Trophoblast cell (in vitro differentiated cells and primary cell): ENCODE measurements at regions not wholly inside any gene's neighbourhood (a gene's known extent, or its start where the extent isn't known, plus 50 kb on each side); places are given as distances from the start of the nearest gene placed in this dataset.

Experiments used
- DNase-seq, 2 donors: peaks; one replicate each; pipeline ENCODE4 v3.0.0-alpha.2; 2016
- H2AFZ ChIP-seq: 2 replicates; pipeline ENCODE4 v1.6.1; 2013; ENCODE audit warnings: low read length, moderate library complexity, mild to moderate bottlenecking; ENCODE audit not compliant: insufficient read depth, poor library complexity
- H2AK5ac ChIP-seq: 2 replicates; pipeline ENCODE4 v1.6.1; 2013; ENCODE audit warnings: mild to moderate bottlenecking, low read length
- H2BK120ac ChIP-seq: 2 replicates; pipeline ENCODE4 v1.6.1; 2013; ENCODE audit warnings: low read length, mild to moderate bottlenecking, moderate library complexity; ENCODE audit not compliant: insufficient read depth, poor library complexity
- H2BK12ac ChIP-seq: 2 replicates; pipeline ENCODE4 v1.6.1; 2013; ENCODE audit warnings: mild to moderate bottlenecking, low read length, moderate library complexity
- H2BK5ac ChIP-seq: 2 replicates; pipeline ENCODE4 v1.6.1; 2013; ENCODE audit warnings: low read length, low read depth, moderate library complexity, mild to moderate bottlenecking; ENCODE audit not compliant: poor library complexity
- H3K14ac ChIP-seq: 2 replicates; pipeline ENCODE4 v1.6.1; 2013; ENCODE audit warnings: mild to moderate bottlenecking, low read length
- H3K18ac ChIP-seq: 2 replicates; pipeline ENCODE4 v1.6.1; 2013; ENCODE audit warnings: mild to moderate bottlenecking, low read length
- H3K23ac ChIP-seq: 2 replicates; pipeline ENCODE4 v1.6.1; 2013; ENCODE audit warnings: low read length
- H3K27ac ChIP-seq: 2 replicates; pipeline ENCODE4 v1.5.1; 2013; ENCODE audit warnings: low read depth, mild to moderate bottlenecking, inconsistent platforms, low read length, moderate library complexity
- H3K27me3 ChIP-seq: 2 replicates; pipeline ENCODE4 v1.6.1; 2013; ENCODE audit warnings: inconsistent platforms, mild to moderate bottlenecking, low read length, moderate library complexity; ENCODE audit not compliant: insufficient read depth
- H3K36me3 ChIP-seq, 2 experiments: 1 replicate in 1 of 2; 2 replicates in 1 of 2; pipeline ENCODE4 v1.6.1; 2013; ENCODE audit warnings: low read length in 2 of 2, mild to moderate bottlenecking in 2 of 2, moderate library complexity in 1 of 2; ENCODE audit not compliant: insufficient read depth in 2 of 2, control insufficient read depth in 1 of 2
- H3K4ac ChIP-seq: 2 replicates; pipeline ENCODE4 v1.6.1; 2013; ENCODE audit warnings: low read depth, mild to moderate bottlenecking, low read length, moderate library complexity
- H3K4me1 ChIP-seq, 2 experiments: 1 replicate in 1 of 2; 2 replicates in 1 of 2; pipeline ENCODE4 v1.6.1; 2013; ENCODE audit warnings: low read length in 2 of 2, mild to moderate bottlenecking in 2 of 2, moderate library complexity in 1 of 2; ENCODE audit not compliant: insufficient read depth in 2 of 2, control insufficient read depth in 1 of 2
- H3K4me2 ChIP-seq: 2 replicates; pipeline ENCODE4 v1.6.1; 2013; ENCODE audit warnings: inconsistent platforms, mild to moderate bottlenecking, low read length, moderate library complexity
- H3K4me3 ChIP-seq: 2 replicates; pipeline ENCODE4 v1.5.1; 2013; ENCODE audit warnings: mild to moderate bottlenecking, low read depth, low read length, inconsistent platforms
- H3K79me1 ChIP-seq: one replicate; pipeline ENCODE4 v1.6.1; 2013; ENCODE audit warnings: low read length
- H3K79me2 ChIP-seq: 2 replicates; pipeline ENCODE4 v1.6.1; 2013; ENCODE audit warnings: low read length, mild to moderate bottlenecking; ENCODE audit not compliant: control insufficient read depth, insufficient read depth, poor library complexity
- H3K9ac ChIP-seq: 2 replicates; pipeline ENCODE4 v1.6.1; 2013; ENCODE audit warnings: mild to moderate bottlenecking, low read length
- H3K9me3 ChIP-seq: 2 replicates; pipeline ENCODE4 v1.6.1; 2013; ENCODE audit warnings: low read depth, mild to moderate bottlenecking, control low read depth, inconsistent platforms, low read length; ENCODE audit not compliant: insufficient read depth
- H4K12ac ChIP-seq: 2 replicates; pipeline ENCODE4 v1.6.1; 2013; ENCODE audit warnings: low read depth, mild to moderate bottlenecking, low read length, moderate library complexity
- H4K8ac ChIP-seq: 2 replicates; pipeline ENCODE4 v1.6.1; 2013; ENCODE audit warnings: low read depth, mild to moderate bottlenecking, low read length, moderate library complexity
- H4K91ac ChIP-seq: one replicate; pipeline ENCODE4 v1.6.1; 2013; ENCODE audit warnings: low read depth, mild to moderate bottlenecking, low read length, moderate library complexity
- WGBS: extraction: QIAGEN DNeasy Blood & Tissue Kit; methylation state at CpG from one replicate; pipeline ENCODE4 v1.1.7; 2013; ENCODE audit warnings: missing lambda C conversion rate; ENCODE audit not compliant: insufficient read length, insufficient coverage; ENCODE audit errors: extremely low coverage; 5-methylcytosine and 5-hydroxymethylcytosine counted together

DNA sequence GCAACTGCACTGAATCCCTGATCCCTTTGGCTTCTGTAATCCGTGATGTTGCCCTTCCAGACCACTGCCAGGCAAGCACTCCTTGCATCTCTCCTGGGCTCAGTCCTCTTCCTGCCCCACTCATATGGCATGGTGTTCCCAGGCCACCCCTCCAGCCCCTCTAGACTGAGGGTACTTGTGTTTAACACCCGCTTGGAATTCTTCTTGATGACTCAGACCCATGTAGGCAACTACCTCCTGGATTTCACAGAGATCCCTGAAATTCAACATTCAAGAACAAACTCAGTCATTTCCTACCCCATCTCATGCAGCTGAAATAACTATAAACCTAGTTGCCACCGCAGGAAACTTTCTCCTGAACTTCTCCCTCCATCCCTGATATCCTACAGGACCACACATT, 541.9 kb upstream of the CDH11 start:
- Histone ChIP-seq H4K91ac (peak overlapping the region; percentile 49), H3K79me2 (peaks cover 4% of the 10 kb centered on the region), H3K23ac (no peak overlapping the region), H3K9ac (no peak overlapping the region), H2AFZ (no peak overlapping the region), H3K4ac (no peak overlapping the region), H2BK5ac (no peak overlapping the region), H3K4me1 (peaks cover 10 to 27% of the 10 kb centered on the region in 2 experiments), H4K8ac (peak overlapping the region; percentile 20), H3K14ac (peak overlapping the region; percentile 32), H3K18ac (no peak overlapping the region), H3K36me3 (no peaks in the 10 kb centered on the region), H3K27ac (no peak overlapping the region), H3K79me1 (peaks cover 42% of the 10 kb centered on the region), H2BK120ac (peak overlapping the region; percentile 10), H2BK12ac (peak overlapping the region; percentile 88), H3K4me2 (no peak overlapping the region), H3K4me3 (no peak overlapping the region), H2AK5ac (no peak overlapping the region), H3K27me3 (no peaks in the 10 kb centered on the region), H3K9me3 (no peaks in the 10 kb centered on the region), H4K12ac (no peak overlapping the region)
- no CpG with 5 or more reads among the region's 3 CpGs for WGBS
- DNase-seq: no peak

DNA sequence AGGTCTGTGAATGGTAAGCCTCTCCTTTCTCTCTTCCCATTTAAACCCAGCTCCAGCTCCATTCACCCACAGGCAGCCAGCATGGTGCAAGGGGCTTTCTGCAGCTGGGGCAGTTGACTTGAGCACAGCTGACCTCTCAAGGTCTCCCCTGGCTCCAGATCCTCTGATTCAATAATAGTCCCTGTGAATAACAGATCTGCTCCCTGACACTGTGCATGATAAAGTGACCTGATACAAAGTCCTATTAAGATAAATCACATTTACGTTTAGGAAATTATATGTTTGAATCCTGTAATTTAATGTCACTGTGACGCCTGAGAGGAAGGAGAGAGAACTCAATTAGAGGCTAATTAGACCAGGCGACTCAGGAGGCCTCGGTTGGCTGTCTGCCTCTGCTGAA, 540.4 kb upstream of the CDH11 start:
- Histone ChIP-seq H3K4me3 (no peak overlapping the region), H3K27ac (no peak overlapping the region), H4K8ac (no peak overlapping the region)

DNA sequence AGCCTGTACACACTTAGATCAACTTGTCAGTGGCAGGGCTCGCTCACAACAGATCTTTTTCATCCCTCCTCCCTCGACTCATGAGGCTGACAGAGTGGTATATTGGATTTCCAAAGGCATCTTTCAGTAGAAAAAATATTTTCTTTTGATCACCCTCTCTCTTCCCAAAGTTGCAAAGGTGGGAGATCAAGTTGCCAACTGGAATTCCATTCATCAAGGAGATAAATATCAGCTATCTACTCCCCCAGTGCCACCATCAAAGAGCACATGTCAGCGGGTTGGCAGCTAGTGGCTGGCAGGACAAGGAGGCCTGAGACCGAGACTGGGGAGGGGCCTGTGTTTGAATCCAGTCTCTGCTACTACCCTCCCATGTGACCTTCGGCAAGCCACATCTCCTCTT, 539.7 kb upstream of the CDH11 start:
- H2BK12ac ChIP-seq: peak overlapping the region; percentile 98
- peak overlapping the region; percentile 87 for H4K91ac ChIP-seq
- H3K4me1 ChIP-seq: peaks cover 13 to 39% of the 10 kb centered on the region in 2 experiments
- H4K12ac ChIP-seq: no peak overlapping the region
- H3K27ac ChIP-seq: no peak overlapping the region
- no peak overlapping the region for H2AFZ ChIP-seq
- H4K8ac ChIP-seq: peak overlapping the region; percentile 87
- no peaks in the 10 kb centered on the region for H3K36me3 ChIP-seq
- H3K79me2 ChIP-seq: peaks cover 4% of the 10 kb centered on the region
- H3K9ac ChIP-seq: no peak overlapping the region
- H2BK120ac ChIP-seq: peak overlapping the region; percentile 77
- H2AK5ac ChIP-seq: peak overlapping the region; percentile 57
- peaks cover 54% of the 10 kb centered on the region for H3K79me1 ChIP-seq
- peak overlapping the region; percentile 50 for H3K4ac ChIP-seq
- no peak overlapping the region for H3K18ac ChIP-seq
- no peaks in the 10 kb centered on the region for H3K9me3 ChIP-seq
- no peak overlapping the region for H3K4me2 ChIP-seq
- peak overlapping the region; percentile 80 for H3K14ac ChIP-seq
- H3K27me3 ChIP-seq: no peaks in the 10 kb centered on the region
- no CpG with 5 or more reads among the region's 5 CpGs for WGBS
- no peak overlapping the region for H3K23ac ChIP-seq
- H2BK5ac ChIP-seq: peak overlapping the region; percentile 55
- no peak overlapping the region for H3K4me3 ChIP-seq
- DNase-seq: no peak

More for the DNA sequence above, 540.4 kb upstream of the CDH11 start:
- peak overlapping the region; percentile 61 for H2BK120ac ChIP-seq
- no peaks in the 10 kb centered on the region for H3K36me3 ChIP-seq
- H2AK5ac ChIP-seq: no peak overlapping the region
- peaks cover 50% of the 10 kb centered on the region for H3K79me1 ChIP-seq
- no CpG with 5 or more reads among the region's 4 CpGs for WGBS
- no peaks in the 10 kb centered on the region for H3K9me3 ChIP-seq
- peaks cover 13 to 38% of the 10 kb centered on the region in 2 experiments for H3K4me1 ChIP-seq
- H2BK5ac ChIP-seq: no peak overlapping the region
- peaks cover 4% of the 10 kb centered on the region for H3K79me2 ChIP-seq
- no peak overlapping the region for H3K23ac ChIP-seq
- peak overlapping the region; percentile 58 for H4K91ac ChIP-seq
- H2AFZ ChIP-seq: no peak overlapping the region
- H3K4me2 ChIP-seq: no peak overlapping the region
- no peak for DNase-seq
- H4K12ac ChIP-seq: no peak overlapping the region
- H3K14ac ChIP-seq: peak overlapping the region; percentile 49
- H3K4ac ChIP-seq: peak overlapping the region; percentile 36
- H3K9ac ChIP-seq: no peak overlapping the region
- peak overlapping the region; percentile 92 for H2BK12ac ChIP-seq
- no peak overlapping the region for H3K18ac ChIP-seq
- H3K27me3 ChIP-seq: no peaks in the 10 kb centered on the region

DNA sequence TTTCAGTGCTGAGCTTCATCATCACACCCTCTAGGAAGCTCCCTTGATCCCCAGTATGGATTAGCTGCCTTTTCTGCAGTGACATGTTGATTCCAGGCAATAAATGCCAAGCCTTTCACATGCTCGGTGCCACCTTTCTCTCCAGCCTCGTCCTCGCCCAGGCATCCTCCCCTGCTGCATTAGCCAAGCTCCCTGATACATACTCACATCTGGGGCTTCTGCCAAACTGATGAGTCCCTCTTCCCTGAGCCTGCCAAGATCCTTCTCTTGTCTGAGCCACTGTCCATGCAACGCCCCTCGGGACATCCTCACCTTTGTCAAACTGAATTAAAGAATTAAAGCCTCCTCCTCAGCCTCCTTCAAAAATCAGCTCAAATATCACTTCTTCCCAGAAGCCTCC, 538.5 kb upstream of the CDH11 start:
- Histone ChIP-seq H4K8ac (peak overlapping the region; percentile 74), H3K36me3 (no peaks in the 10 kb centered on the region), H2BK120ac (peak overlapping the region; percentile 33), H3K9ac (no peak overlapping the region), H3K18ac (peak overlapping the region; percentile 51), H4K12ac (no peak overlapping the region), H2BK5ac (peak overlapping the region; percentile 75), H3K4me3 (no peak overlapping the region), H4K91ac (peak overlapping the region; percentile 92), H3K4me1 (peaks cover 13 to 30% of the 10 kb centered on the region in 2 experiments), H3K79me1 (peaks cover 56% of the 10 kb centered on the region), H3K27ac (peak overlapping the region; percentile 16), H2AK5ac (peak overlapping the region; percentile 44), H3K23ac (no peak overlapping the region), H3K27me3 (no peaks in the 10 kb centered on the region), H3K9me3 (no peaks in the 10 kb centered on the region), H2AFZ (peak overlapping the region; percentile 2), H2BK12ac (peak overlapping the region; percentile 81), H3K79me2 (peaks cover 4% of the 10 kb centered on the region), H3K4ac (peak overlapping the region; percentile 77), H3K14ac (peak overlapping the region; percentile 90), H3K4me2 (no peak overlapping the region)
- no peak for DNase-seq
- no CpG with 5 or more reads among the region's 5 CpGs for WGBS
